ENCODE measurements at regions not wholly inside any gene's neighbourhood (a gene's known extent, or its start where the extent isn't known, plus 50 kb on each side); places are given as distances from the start of the nearest gene placed in this dataset.
"Not testable (repeated sequence)": the region's sequence is repeated elsewhere in the genome, so short reads cannot be mapped to it uniquely, and the experiment has no call there.

DNA sequence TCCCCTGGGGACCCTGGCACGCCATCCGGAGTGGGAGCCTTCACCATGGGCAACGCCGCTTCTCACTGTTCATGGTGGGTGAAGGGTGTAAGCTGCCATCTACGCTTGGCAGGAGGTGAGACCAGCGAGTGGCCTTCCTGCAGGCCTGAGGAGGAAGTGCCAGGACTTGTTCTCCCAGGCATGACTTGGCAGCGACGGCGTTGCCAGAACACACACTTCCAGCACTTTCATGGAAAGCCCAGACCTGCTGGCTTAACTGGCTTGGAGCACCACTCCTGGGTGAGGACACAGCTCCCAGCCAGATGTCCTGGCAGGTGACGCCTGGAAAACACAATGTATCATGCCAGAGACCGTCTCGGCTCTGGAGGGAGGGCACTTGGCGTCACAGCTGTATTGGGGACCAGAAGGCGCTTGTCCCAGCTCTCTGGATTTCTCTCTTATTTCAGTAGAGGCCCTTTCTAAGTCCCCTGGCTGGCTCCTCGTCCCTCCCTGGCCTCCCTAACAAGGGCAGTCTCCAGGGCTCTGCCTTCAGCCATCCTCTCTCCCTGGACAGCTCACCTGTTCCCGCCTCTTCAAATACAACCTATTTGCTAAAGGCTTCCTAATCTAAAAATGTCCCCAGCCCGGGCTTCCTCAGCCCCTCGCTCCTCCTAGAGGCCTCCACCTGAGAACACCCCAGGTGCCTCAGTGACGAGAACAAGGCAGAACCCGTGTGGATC lies 188.3 kb downstream of the OLFM1 start:
- no peak for DNase-seq (ENCODE audit: low read depth in 2 of 2)

DNA sequence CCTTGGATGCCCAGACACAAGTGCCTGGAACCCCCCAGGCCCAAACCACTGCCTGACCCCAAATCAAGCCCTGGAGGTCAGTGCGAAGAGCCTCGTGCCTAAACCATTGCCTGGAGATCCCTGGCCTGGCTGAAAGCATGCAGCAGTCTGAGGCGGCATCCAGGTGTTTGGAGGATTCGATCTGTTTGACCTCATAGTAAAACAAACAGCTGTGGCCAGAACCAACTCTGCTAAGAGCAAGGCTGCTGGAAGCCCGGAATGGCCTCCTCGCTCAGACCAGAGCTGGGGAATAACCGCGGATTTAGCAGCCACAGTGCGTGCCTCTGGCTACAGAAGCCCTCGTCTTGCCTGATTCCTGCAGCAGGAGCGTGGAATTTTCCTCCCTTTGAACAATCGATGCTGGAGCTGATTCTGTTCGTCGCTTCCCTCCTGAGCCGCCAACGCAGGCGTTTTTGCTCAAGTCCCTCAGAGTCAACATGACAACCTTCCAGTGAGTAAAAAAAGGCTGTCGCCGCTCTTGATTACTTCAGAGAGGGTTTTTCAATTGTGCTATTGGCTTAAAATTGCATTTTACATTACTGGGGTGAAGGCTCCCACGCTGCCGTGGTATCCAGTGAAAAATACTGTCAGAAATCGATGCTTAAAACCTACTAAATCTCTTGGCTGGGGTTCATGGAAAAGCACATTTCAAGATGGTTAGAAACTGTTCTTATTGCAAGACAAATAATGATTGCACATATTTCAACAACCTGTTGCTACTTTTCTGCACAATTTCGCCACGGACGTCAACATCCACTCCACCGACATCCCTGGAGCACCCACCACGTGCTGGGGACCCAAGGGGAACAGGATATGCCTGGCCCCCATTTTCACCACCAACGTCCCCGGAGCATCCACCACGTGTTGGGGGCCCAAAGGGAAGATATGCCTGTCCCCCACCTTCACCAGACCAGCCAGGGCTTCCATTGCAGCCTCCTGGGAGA lies 190.0 kb downstream of the OLFM1 start:
- DNase-seq (ENCODE audit: low read depth in 2 of 2), result no peak

DNA sequence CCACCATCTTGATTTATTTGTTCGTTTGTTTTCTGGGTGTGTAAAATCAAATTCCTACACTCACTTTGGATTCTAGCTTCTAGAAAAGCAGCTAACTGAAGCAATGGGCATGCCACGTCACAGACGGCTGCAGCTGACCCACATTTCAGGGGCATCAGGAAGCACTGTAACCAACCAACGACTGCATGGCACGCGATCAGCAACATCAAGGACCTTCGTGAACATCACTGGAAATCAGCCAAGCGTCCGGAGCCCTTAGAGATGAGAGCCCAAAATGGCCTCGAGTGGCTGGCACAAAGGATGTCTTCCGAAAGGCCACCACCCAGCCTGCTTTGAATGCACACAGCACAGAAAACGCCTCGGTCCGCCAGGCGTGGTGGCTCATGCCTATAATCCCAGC lies 191.1 kb downstream of the OLFM1 start:
- no peak for DNase-seq (ENCODE audit: low read depth in 2 of 2)

DNA sequence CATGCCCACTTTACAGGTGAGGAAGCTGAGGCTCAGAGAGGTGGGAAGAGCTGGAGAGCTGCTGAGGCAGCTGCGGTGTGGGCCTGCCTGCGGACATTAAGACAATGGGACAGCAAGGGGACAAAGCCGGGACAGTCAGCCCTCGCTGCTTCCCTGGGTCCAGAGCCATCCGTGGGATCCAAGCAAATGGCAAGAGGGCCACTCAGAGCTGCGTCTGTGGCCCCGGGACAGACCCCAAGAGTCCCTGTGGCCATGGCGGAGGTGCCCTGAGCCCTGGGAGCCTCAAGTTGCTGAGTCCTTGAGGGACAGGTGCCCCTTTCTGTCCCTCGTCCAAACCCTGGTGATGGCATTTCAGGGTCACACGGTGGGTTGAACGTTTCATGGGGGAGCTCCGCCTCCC lies 191.9 kb downstream of the OLFM1 start:
- DNase-seq (ENCODE audit: low read depth in 2 of 2), result no peak

DNA sequence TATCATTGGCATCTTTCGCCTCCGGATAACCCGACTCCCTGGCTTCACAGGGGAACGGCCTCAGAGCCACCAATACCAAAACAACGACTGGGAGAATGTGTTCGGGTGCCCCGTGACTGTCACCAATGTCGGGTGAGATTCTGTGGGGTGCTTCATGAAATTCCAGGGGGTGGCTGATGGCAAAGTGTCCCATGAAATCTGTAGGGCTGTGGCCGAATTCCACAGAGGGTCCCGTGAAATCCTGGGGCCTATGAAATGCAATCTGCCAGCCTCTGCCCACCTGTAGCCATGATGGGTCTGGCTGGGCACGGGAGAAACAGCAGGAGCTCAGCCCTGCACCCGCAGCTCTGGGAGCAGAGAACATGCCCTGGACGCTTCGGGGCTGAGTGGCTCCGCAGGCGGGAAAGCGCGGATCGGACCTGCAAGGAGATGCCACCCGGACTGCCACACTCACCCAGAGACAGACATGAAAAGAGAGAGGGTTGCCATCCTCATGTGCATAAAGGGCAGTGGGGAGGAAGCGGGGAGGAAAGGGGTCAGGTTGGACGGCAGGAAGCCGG lies 192.4 kb downstream of the OLFM1 start:
- no peak for DNase-seq (ENCODE audit: low read depth in 2 of 2)

DNA sequence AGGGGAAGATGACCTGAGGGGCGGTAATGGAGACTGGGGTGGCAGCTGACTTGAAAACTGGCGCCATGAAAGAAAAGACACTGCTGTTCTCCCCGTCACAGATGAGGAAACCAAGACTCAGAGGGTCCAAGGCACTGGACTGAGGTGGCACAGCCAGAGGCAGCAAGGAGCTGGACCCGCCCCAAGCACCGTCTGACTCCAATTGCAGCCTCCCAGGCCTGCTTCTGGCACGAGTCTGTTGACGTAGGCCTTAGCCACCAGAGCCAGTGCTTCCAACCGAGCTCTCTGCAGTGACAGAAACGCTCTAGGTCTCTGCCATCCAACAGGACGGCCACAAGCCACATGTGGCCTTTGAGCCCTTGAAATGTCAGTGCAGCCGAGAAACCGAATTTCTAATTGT lies 193.2 kb downstream of the OLFM1 start:
- no peak for DNase-seq (ENCODE audit: low read depth in 2 of 2)

DNA sequence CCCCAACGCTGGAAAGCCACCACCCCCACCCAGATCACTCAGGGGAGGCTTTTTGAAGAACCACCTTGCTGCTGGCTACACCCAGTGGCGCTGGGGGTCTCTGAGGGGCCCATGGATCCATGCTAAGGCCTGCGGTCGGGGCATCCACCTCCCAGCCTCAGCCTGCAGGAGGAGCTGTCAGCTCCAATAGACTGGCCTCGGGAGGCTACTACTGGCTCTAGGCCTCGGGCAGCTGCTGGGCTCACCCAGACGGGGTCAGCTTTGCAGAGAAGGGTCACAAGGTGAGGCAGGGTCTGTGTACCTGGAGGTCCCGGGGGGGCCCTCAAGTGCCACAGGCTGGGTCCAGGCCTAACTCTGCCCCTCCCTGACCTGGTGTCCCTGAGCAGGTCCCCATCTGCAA lies 193.7 kb downstream of the OLFM1 start:
- no peak for DNase-seq (ENCODE audit: low read depth in 2 of 2)

DNA sequence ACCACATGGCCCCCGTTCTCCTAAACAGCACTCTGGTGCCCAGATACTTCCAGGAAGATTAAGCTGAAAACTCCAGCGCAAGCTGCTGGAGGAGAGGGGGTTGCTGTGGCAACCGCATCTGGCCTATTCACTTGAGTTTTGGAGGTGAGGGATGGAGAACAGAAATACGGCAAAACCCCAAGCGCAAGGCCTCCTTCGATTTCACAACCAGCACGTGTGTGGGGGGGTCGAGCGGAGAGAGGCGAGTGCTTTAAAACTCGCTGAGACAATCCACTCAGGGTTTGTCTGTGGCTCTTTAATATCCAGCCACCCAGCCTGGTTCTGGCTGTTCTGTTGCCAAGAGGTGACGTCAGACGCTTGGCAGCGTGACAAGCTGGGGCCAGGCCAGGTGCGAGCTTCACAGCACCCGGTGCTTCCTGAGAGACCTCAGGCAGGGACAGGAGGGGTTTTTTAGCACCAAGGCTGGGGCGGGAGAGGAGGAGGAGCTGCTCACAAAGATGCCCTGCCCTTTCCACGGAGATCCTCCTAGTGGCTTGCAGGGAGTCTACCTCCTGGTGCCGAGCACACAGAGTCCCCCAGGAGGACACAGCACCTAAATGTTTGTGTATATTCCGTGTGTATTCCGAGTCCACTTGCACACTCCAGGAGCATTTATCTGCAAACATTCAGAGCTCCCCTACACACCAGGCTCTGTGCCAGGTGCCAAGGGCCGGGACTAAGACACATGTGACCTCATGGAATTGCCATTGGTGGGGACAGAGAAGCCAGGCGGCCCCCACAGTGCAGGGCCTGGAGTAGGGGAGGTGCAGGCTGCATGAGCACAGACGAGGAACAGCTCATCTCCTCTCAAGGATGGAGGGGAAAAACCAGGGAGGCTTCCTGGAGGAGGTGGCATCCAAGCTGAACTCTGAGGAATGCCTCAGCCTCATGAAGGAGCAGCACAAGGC lies 194.6 kb downstream of the OLFM1 start:
- peak in 1 of 2 donors; percentile 7 for DNase-seq (ENCODE audit: low read depth in 2 of 2)

DNA sequence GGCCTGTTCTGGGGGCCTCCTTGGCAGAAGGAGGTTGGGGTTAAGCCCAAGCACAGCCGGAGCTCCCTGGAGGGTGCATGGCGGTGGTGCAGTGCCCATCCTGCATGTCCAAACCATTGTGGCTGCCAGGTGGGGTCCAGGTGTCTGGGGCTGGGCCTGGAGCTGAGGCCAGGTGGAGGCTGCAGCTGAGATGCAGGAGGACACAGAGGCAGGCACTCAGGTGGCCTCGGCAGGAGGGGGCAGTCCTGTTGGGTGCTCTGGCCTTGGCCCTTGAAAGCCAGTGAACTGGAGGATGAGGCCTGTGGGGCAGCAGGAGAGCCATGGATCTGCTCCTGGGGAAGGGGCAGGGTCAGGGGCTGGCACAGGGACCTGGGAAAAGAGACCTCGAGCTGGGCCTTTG lies 195.3 kb downstream of the OLFM1 start:
- no peak for DNase-seq (ENCODE audit: low read depth in 2 of 2)

DNA sequence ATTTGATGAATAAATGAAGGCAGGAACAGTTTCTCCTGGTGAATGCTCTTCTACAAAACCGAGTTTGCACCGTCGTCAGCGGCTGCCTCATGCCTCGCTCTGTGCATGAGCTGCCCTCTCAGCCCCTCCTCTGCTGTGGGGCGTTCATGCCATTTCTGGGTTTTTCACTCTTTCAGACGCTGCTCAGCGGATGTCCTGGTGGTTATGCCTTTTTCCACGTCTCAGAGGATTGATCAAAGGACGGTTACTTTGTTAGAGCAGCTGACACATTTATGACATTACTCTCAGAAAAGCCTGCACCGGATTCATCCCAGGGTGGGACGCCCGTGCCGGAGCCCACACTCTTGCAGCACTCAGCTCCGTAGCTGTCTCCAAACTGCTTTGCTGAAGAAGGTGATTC lies 195.9 kb upstream of the PPP1R26 start:
- DNase-seq (ENCODE audit: low read depth in 2 of 2), result no peak

DNA sequence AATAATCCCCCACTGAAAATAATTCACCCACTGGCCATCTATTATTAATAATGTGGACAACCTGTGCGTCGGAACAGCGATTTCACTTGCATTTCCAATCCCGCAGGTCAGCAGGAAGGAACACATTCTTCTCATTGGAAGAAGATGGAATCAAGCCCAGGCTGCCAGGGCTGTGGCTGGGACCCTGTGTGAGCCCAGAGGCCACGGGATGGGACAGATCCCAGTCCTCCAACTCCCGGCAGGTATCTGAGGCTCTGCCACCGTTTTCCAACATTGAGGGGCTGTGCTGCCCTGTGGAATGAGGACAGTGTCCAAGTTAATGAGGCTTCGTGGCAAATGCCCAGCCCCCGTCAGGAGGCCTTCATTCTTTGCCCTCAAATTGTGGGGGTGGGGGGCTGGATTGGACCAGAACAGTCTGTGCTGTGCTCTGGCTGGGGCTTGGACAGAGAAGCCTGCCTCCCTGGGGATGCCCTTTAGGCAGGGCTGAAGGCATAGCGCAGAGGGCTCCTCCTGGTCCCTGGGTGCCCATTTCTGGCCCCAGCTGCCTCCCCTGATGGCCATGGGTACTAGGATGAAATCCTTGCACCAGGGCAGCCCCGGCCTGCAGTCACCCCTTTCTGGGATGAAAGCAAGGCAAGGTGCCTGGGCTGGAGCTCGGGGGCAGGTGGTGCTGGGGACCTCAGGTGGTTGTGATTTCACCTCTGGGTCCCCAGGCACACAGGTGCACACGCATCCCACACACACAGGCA lies 195.0 kb upstream of the PPP1R26 start:
- no peak for DNase-seq (ENCODE audit: low read depth in 2 of 2)

DNA sequence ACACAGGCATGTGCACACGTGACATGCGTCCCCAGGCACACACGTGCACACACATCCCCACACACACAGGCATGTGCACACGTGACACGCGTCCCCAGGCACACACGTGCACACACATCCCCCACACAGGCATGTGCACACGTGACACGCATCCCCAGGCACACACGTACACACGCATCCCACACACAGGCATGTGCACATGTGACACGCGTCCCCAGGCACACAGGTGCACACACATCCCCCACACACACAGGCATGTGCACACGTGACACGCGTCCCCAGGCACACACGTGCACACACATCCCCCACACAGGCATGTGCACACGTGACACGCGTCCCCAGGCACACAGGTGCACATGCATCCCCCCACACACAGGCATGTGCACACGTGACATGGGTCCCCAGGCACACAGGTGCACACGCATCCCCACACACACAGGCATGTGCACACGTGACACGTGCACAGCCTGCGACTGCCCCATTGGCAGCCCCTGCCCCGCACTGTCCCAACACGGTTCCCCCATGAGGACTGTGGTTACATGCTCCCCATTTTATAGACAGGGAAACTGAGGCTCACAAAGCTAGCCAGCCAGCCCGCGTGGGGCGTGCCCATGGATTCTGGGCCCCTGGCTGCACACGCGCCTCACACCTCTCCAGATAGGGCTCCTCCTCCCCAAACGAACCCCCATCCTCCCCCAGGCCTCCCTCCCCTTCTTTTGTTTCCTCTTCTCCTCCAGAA lies 193.2 kb upstream of the PPP1R26 start:
- not testable (repeated sequence) for DNase-seq (ENCODE audit: low read depth in 2 of 2)

DNA sequence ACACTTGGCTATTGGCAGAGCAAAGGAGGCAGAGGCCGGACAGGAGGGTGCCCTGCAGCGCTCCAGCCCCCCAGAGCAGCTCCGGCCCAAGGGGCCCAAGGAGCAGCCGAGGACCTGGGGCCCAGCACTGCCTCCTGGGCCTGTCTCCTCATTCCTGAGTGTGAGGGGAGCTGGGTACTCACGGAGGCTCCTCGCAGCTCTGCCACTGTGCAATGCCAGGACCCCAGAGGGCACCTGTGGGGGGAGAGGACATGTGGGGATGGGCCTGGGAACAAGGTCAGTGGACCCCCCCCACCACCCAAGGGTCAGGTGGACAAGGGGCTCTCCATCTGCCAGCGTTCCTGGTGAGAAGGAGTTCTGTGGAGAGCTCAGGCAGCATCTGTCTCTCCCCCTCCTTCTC lies 192.6 kb upstream of the PPP1R26 start:
- no peak for DNase-seq (ENCODE audit: low read depth in 2 of 2)

DNA sequence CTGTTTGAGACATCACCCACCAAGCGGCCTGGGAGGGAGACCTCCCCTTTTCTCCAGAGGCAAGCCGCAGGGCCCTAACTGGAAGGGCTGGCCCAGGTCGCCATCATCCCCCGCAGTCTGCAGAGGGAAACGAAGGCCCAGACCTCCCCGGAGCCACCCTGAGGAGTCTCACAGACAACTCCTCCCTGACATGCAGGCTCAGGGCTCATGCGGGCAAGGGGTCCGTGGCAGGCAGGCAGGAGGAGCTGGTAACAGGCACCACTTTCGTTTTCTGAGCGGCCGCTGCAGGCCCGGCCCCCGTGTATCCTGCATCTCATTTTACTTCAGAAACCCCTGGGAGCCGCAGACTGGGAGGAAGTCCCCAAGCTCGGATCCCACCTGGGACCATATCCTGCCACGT lies 192.0 kb upstream of the PPP1R26 start:
- no peak for DNase-seq (ENCODE audit: low read depth in 2 of 2)

DNA sequence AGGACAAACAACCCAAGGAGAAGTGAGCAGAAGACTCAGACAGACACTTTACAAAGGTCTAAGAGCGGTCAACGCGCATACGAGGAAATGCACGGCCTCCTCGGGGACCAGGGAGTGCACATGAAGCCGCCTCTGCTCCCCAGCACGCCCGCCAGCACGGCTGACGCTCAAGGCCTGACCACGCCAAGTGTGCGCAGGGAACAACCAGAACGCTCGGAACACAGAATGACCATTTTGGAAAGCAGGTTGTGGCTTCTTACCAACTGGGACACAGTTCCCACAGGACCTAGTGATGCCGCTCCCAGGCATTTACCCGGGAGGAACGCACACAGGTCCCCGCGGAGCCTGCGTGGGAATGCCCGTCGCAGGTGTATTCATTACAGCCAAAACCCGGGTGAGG lies 191.5 kb upstream of the PPP1R26 start:
- no peak for DNase-seq (ENCODE audit: low read depth in 2 of 2)

DNA sequence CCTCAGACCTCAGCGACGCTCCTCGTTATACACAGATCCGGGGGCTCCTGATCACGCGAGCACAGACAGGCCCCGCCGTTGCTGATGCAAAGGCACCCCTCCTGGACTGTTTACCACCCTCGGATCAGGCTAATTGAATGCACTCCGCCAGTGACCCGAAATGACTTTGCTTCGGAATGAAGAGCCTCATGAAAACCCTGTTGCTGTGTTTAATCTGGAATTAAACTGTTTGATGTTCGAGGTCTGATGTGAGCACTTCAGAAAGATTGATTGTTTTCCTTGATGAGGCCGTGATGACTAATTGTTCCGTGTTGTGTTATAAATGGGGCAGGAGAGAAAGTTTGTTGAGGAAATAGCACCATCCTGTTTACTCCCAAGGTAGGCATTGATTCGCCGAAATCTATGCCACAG lies 190.5 kb upstream of the PPP1R26 start:
- no peak for DNase-seq (ENCODE audit: low read depth in 2 of 2)

DNA sequence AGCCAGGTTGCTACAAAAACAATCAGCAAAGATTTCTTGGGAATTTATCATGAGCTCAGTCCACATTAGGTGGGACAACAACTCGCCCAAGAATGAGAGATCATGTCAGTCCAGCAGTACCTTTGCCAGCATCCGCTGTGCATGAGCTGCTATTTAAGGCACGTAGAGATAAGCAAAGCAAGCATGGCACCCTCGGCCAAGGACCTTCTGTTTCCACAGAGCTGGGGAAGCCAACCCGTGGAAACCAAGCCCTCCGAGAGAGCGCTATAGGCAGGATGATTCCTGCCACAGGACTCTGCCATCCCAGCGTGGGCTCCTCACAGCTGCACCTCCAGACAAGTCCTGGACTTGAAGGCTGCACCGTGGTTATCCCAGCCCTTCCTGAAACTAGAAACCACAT lies 189.5 kb upstream of the PPP1R26 start:
- no peak for DNase-seq (ENCODE audit: low read depth in 2 of 2)

DNA sequence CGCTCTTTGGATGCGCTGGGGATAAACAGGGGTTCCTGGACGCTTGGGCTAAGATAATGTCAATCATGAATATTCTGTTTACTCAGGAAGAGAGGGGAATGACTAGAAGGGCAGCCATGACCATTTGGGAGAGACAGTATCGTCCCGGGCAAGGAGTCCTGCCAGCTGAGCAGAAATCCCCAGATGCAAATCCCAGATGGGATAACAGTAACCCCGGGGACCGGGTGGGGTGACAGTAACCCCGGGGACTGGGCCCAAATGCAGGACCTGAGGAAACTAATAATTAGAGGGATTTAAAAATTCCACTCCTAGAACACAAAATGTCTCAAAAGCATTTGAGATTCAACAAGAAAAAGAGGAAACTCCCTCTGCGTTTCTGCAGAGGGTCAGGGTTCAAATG lies 189.0 kb upstream of the PPP1R26 start:
- DNase-seq (ENCODE audit: low read depth in 2 of 2), result no peak

DNA sequence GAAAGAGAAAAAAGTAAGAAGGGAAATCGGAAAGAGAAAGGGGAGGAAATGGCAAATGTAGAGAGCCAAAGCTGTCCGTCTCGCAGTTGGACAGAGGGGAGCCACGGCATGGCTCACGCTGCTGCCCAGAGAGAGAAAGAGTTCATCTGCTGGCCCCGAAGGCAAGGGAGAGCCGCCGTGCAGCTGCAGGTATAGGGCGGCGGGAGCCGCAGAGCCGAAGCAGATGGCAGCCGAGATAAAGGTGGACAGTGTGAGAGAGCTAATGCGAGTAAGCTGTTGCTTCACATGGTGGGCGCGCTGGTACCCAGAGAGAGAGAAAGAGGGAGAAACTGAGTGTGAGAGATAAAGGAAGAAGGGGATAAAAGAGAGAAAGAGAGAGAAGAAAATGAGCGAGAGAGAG lies 188.4 kb upstream of the PPP1R26 start:
- no peak for DNase-seq (ENCODE audit: low read depth in 2 of 2)

DNA sequence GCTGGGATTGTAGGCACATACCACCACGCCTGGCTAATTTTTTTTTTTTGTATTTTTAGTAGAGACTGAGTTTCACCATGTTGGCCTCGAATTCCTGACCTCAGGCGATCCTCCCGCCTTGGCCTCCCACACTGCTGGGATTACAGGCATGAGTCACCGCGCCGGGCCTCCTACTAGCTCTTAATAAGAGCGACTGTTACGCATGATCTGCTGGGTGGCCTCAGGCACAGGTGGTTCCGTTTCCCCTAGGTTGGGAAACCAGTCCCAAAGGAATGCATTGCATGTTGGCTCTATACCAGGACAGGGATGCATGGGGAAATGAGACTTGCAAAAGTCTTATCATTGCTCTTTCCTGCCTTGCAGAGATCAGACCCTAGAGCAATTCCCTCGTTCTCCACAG lies 184.7 kb upstream of the PPP1R26 start:
- no peak for DNase-seq (ENCODE audit: low read depth in 2 of 2)

All from activated CD4-positive, alpha-beta T cell treated with anti-CD3 and anti-CD28 coated beads for 24 hours (primary cell).